ENCODE measurements at regions not wholly inside any gene's neighbourhood (a gene's known extent, or its start where the extent isn't known, plus 50 kb on each side); places are given as distances from the start of the nearest gene placed in this dataset.

DNA sequence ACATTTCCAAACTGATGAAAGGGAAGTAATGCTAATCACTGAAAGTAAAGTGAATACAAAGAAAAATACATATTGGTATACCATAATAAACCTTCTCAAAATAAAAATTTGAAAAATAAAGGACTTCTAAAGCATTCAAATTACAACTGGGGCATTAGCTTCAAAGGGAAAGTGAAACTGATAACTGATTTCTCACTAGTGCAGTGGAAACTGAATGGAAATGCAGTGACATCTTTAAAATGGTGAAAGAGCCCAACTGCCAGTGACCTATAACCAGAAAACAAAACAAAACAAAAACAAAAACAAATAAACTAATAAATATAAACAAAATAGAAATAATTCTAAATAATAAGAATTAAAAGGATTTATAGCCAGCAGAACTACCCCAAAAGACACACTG, 297.5 kb upstream of the GRIN3A start:
- TF ChIP-seq, protein P1, sequence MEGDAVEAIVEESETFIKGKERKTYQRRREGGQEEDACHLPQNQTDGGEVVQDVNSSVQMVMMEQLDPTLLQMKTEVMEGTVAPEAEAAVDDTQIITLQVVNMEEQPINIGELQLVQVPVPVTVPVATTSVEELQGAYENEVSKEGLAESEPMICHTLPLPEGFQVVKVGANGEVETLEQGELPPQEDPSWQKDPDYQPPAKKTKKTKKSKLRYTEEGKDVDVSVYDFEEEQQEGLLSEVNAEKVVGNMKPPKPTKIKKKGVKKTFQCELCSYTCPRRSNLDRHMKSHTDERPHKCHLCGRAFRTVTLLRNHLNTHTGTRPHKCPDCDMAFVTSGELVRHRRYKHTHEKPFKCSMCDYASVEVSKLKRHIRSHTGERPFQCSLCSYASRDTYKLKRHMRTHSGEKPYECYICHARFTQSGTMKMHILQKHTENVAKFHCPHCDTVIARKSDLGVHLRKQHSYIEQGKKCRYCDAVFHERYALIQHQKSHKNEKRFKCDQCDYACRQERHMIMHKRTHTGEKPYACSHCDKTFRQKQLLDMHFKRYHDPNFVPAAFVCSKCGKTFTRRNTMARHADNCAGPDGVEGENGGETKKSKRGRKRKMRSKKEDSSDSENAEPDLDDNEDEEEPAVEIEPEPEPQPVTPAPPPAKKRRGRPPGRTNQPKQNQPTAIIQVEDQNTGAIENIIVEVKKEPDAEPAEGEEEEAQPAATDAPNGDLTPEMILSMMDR (CRISPR knock-in tag; IDR thresholded peaks at IDR 0.05): no peak
- TF ChIP-seq KLF13 (CRISPR knock-in tag; IDR thresholded peaks at IDR 0.05): no peak
- TF ChIP-seq RCOR2 (CRISPR knock-in tag; IDR thresholded peaks at IDR 0.05): no peak
- TF ChIP-seq SIN3B (IDR thresholded peaks at IDR 0.05; ENCODE audit: low read length): no peak
- TF ChIP-seq, protein P2, sequence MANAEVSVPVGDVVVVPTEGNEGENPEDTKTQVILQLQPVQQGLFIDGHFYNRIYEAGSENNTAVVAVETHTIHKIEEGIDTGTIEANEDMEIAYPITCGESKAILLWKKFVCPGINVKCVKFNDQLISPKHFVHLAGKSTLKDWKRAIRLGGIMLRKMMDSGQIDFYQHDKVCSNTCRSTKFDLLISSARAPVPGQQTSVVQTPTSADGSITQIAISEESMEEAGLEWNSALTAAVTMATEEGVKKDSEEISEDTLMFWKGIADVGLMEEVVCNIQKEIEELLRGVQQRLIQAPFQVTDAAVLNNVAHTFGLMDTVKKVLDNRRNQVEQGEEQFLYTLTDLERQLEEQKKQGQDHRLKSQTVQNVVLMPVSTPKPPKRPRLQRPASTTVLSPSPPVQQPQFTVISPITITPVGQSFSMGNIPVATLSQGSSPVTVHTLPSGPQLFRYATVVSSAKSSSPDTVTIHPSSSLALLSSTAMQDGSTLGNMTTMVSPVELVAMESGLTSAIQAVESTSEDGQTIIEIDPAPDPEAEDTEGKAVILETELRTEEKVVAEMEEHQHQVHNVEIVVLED (CRISPR knock-in tag; IDR thresholded peaks at IDR 0.05; ENCODE audit: borderline replicate concordance): no peak
- no peak for TF ChIP-seq POLR2A (IDR thresholded peaks at IDR 0.05; ENCODE audit: insufficient read depth in 1 of 2, low read depth in 2 of 2, low read length in 2 of 2)
- no peak for TF ChIP-seq PAF1 (CRISPR knock-in tag; IDR thresholded peaks at IDR 0.05)
- TF ChIP-seq DNMT1 (CRISPR knock-in tag; IDR thresholded peaks at IDR 0.05): no peak
- no peak for TF ChIP-seq ZNF296 (CRISPR knock-in tag; conservative IDR thresholded peaks at IDR 0.05)
- TF ChIP-seq MTA3 (CRISPR knock-in tag; IDR thresholded peaks at IDR 0.05): no peak

Data from HepG2 (cell line).